ENCODE measurements at regions not wholly inside any gene's neighbourhood (a gene's known extent, or its start where the extent isn't known, plus 50 kb on each side); places are given as distances from the start of the nearest gene placed in this dataset.

GRCh38 chr9:2526071-2526828 is 95.3 kb upstream of the VLDLR start (continued):
- TF ChIP-seq CHD7 (IDR thresholded peaks at IDR 0.05; ENCODE audit: low read depth, low read length) (no peak), HOMEZ (CRISPR knock-in tag; IDR thresholded peaks at IDR 0.05) (no peak), ZNF175 (CRISPR knock-in tag; IDR thresholded peaks at IDR 0.05; ENCODE audit: low read depth) (no peak), SP2 (IDR thresholded peaks at IDR 0.05; ENCODE audit: extremely low read depth, low read depth, low read length, poor library complexity, severe bottlenecking) (no peak), NR2C2 (CRISPR knock-in tag; IDR thresholded peaks at IDR 0.05) (no peak), NR2C2 (tag; IDR thresholded peaks at IDR 0.05) (no peak), ZNF280B (CRISPR knock-in tag; IDR thresholded peaks at IDR 0.05) (no peak)
